HepG2 (cell line): ENCODE measurements at regions not wholly inside any gene's neighbourhood (a gene's known extent, or its start where the extent isn't known, plus 50 kb on each side); places are given as distances from the start of the nearest gene placed in this dataset.

Experiments used
- ATAC-seq: fragments of 200-7000 bp; cut with Tn5 transposase; 3 replicates; pipeline ENCODE4 v1.9.1; 2020; ENCODE audit warnings: mild to moderate bottlenecking, moderate library complexity
- BruUV-seq: library from RNA; stranded (reverse); fragments of 400-500 nt; replicated peaks from 2 replicates; lab custom pipeline; 2021; lab: Mats Ljungman, UMichigan
- CTCF ChIA-PET: fragments of 300-600 bp; formaldehyde crosslinking; extraction: SDS; loops from one replicate; lab custom pipeline; 2021; ENCODE audit warnings: low total read pairs, inconsistent platforms, low intra/inter-chr PET ratio; lab: Yijun Ruan, JAX
- POLR2A ChIA-PET: fragments of 350-600 bp; sonication (Branson Sonifier 250); formaldehyde crosslinking; loops from one replicate; lab custom pipeline; 2020; ENCODE audit warnings: antibody characterized with exemption, inconsistent platforms; lab: Yijun Ruan, JAX
- DNase-seq: peaks from one replicate; pipeline ENCODE4 v3.0.0-alpha.2; 2015; ENCODE audit warnings: low spot score
- FAIRE-seq: peaks from 3 replicates; lab custom pipeline; 2011; peaks lifted over from hg19 to GRCh38; lab: Jason Lieb, UNC
- H2AFZ ChIP-seq: one replicate; pipeline ENCODE4 v1.6.1; 2011; ENCODE audit warnings: low read length, inconsistent platforms
- H3K27ac ChIP-seq: fragments of 300-600 bp; 3 replicates; pipeline ENCODE4 v1.8.0; 2011; ENCODE audit warnings: mixed run types, mild to moderate bottlenecking, mixed read lengths, low read length, inconsistent platforms; ENCODE audit not compliant: insufficient read depth; ENCODE audit errors: extremely low read length
- H3K27me3 ChIP-seq, 2 experiments: fragments of 200-600 bp in 1 of 2; 2 replicates in 1 of 2; 3 replicates in 1 of 2; pipeline versions ENCODE4 v1.6.0 to v1.8.0; 2011; ENCODE audit warnings: low read length in 2 of 2, mild to moderate bottlenecking in 2 of 2, moderate library complexity in 2 of 2, inconsistent platforms in 1 of 2; ENCODE audit not compliant: insufficient read depth in 2 of 2, control insufficient read depth in 1 of 2
- H3K36me3 ChIP-seq, 2 experiments: fragments of 200-600 bp in 1 of 2; replicated peaks in 1 of 2; 2 replicates in 1 of 2; 3 replicates in 1 of 2; pipeline versions ENCODE4 v1.5.1 to v1.8.0; 2011; ENCODE audit warnings: low read length in 2 of 2, inconsistent platforms in 1 of 2; ENCODE audit not compliant: insufficient read depth in 2 of 2, control insufficient read depth in 1 of 2
- H3K4me1 ChIP-seq: 2 replicates; pipeline ENCODE4 v1.5.1; 2012; ENCODE audit warnings: low read length, inconsistent platforms; ENCODE audit not compliant: insufficient read depth
- H3K4me2 ChIP-seq: 2 replicates; pipeline ENCODE4 v1.6.0; 2011; ENCODE audit warnings: low read depth, low read length, inconsistent platforms
- H3K4me3 ChIP-seq, 3 experiments: fragments of 200-600 bp in 1 of 3; sonication (generic), shearing (Covaris generic) in 1 of 3; replicated peaks in 1 of 3; 2 replicates each; pipeline ENCODE4 v1.5.1; 2011 to 2016; ENCODE audit warnings: low read length in 3 of 3, inconsistent platforms in 2 of 3, low read depth in 2 of 3, mild to moderate bottlenecking in 2 of 3, control low read depth in 1 of 3, mixed read lengths in 1 of 3; ENCODE audit not compliant: insufficient read depth in 1 of 3
- H3K79me2 ChIP-seq: one replicate; pipeline ENCODE4 v1.6.1; 2011; ENCODE audit warnings: low read length, inconsistent platforms; ENCODE audit not compliant: insufficient read depth
- H3K9ac ChIP-seq: 2 replicates; pipeline ENCODE4 v1.6.0; 2011; ENCODE audit warnings: mild to moderate bottlenecking, low read depth, low read length, inconsistent platforms; ENCODE audit not compliant: insufficient read depth
- H3K9me3 ChIP-seq: 2 replicates; pipeline ENCODE4 v1.5.1; 2012; ENCODE audit warnings: mild to moderate bottlenecking, low read length
- H4K20me1 ChIP-seq: 2 replicates; pipeline ENCODE4 v1.6.0; 2011; ENCODE audit warnings: inconsistent platforms, mild to moderate bottlenecking, low read length, moderate library complexity; ENCODE audit not compliant: insufficient read depth
- EP300 ChIP-seq, 3 experiments: sonication (generic) in 1 of 3; formaldehyde crosslinking in 1 of 3; IDR thresholded peaks; 2 replicates each; pipeline versions ENCODE4 v1.5.1 to v1.6.1; 2011 to 2020; ENCODE audit warnings: low read depth in 2 of 3, low read length in 2 of 3, borderline replicate concordance in 1 of 3, improper control_type of control experiment in 1 of 3, mild to moderate bottlenecking in 1 of 3, missing genetic modification reagents in 1 of 3, moderate library complexity in 1 of 3
- FOXC1 ChIP-seq: sonication (generic); formaldehyde crosslinking; IDR thresholded peaks from 2 replicates; pipeline ENCODE4 v1.8.0; 2022; ENCODE audit warnings: mild to moderate bottlenecking, missing genetic modification reagents, borderline replicate concordance
- GABPA ChIP-seq, 2 experiments: IDR thresholded peaks; 2 replicates each; pipeline ENCODE4 v1.6.1; 2011 to 2016; ENCODE audit warnings: low read depth in 2 of 2, low read length in 1 of 2, missing biosample characterization in 1 of 2, missing genetic modification characterization in 1 of 2
- HHEX ChIP-seq: IDR thresholded peaks from 2 replicates; pipeline ENCODE4 v1.6.1; 2016; ENCODE audit warnings: control low read depth
- HNRNPK ChIP-seq: fragments of 200-400 bp; formaldehyde crosslinking; IDR thresholded peaks from 2 replicates; pipeline ENCODE4 v1.6.1; 2018; ENCODE audit warnings: low read length, low read depth, moderate library complexity, mild to moderate bottlenecking; ENCODE audit not compliant: poor library complexity, severe bottlenecking
- NCOA5 ChIP-seq: sonication (generic); formaldehyde crosslinking; IDR thresholded peaks from 2 replicates; pipeline ENCODE4 v1.4.0; 2020; ENCODE audit warnings: missing genetic modification reagents
- POLR2A ChIP-seq, 2 experiments: IDR thresholded peaks; 2 replicates each; pipeline ENCODE4 v1.6.1; 2011; ENCODE audit warnings: low read depth in 2 of 2, low read length in 2 of 2, mild to moderate bottlenecking in 1 of 2, moderate library complexity in 1 of 2; ENCODE audit not compliant: insufficient read depth in 1 of 2
- SAP130 ChIP-seq: IDR thresholded peaks from 2 replicates; pipeline ENCODE4 v1.6.1; 2016; ENCODE audit warnings: low read depth
- TERF1 ChIP-seq: sonication (generic); formaldehyde crosslinking; IDR thresholded peaks from 2 replicates; pipeline ENCODE4 v1.8.0; 2022; ENCODE audit warnings: mild to moderate bottlenecking, missing genetic modification reagents, moderate library complexity
- TFDP1 ChIP-seq: IDR thresholded peaks from 2 replicates; pipeline ENCODE4 v1.6.1; 2016; ENCODE audit warnings: missing compliant biosample characterization, missing genetic modification reagents, borderline replicate concordance
- ZBTB38 ChIP-seq: sonication (generic); formaldehyde crosslinking; IDR thresholded peaks from 2 replicates; pipeline ENCODE4 v1.5.1; 2020; ENCODE audit warnings: mild to moderate bottlenecking, missing genetic modification reagents
- ZNF24 ChIP-seq: fragments of 450-650 bp; IDR thresholded peaks from 2 replicates; pipeline ENCODE4 v1.6.1; 2017; ENCODE audit warnings: antibody characterized with exemption, mild to moderate bottlenecking
- ZNF558 ChIP-seq: sonication (generic); formaldehyde crosslinking; IDR thresholded peaks from 2 replicates; pipeline ENCODE4 v1.9.0; 2022; ENCODE audit warnings: mild to moderate bottlenecking, missing genetic modification reagents, borderline replicate concordance
- WGBS: methylation state at CpG from one replicate; pipeline ENCODE4 v1.1.6; 2017; ENCODE audit warnings: low lambda C conversion rate; 5-methylcytosine and 5-hydroxymethylcytosine counted together
- in situ Hi-C: cut with HindIII; loops from 2 replicates; pipeline ENCODE4 v1.10.0; 2017; ENCODE audit warnings: low pct_unique_long_range_greater_than_20kb; ENCODE audit not compliant: extremely low pct_ligation_motif_present
- intact Hi-C: fragments of 100-400 bp; cut with micrococcal nuclease; formaldehyde crosslinking; loops from one replicate; pipeline ENCODE4 v1.10.0; 2022; ENCODE audit not compliant: unreplicated experiment
- TF ChIP-seq, protein P1 (sequence below): sonication (generic); formaldehyde crosslinking; conservative IDR thresholded peaks from 2 replicates; pipeline ENCODE4 v1.4.0; 2020; ENCODE audit warnings: missing genetic modification reagents
- TF ChIP-seq, protein P2 (sequence below): sonication (generic); formaldehyde crosslinking; IDR thresholded peaks from 2 replicates; pipeline ENCODE4 v1.4.0; 2020; ENCODE audit warnings: missing genetic modification reagents, borderline replicate concordance
- TF ChIP-seq, protein P3 (sequence below): sonication (generic); formaldehyde crosslinking; IDR thresholded peaks from 2 replicates; pipeline ENCODE4 v1.5.1; 2020; ENCODE audit warnings: mild to moderate bottlenecking, missing genetic modification reagents, moderate library complexity

GRCh38 chr12:11951209-11951608 lies 119.5 kb upstream of the BCL2L14 start:
- no peaks in the 10 kb centered on the region for H3K79me2 ChIP-seq
- no peaks in the 10 kb centered on the region for H3K9me3 ChIP-seq
- TF ChIP-seq HNRNPK (no peak), POLR2A (IDR thresholded peaks at IDR 0.05; ENCODE audit: insufficient read depth in 1 of 2, low read depth in 2 of 2, low read length in 2 of 2) (no peak), NCOA5 (CRISPR knock-in tag) (no peak), TFDP1 (CRISPR knock-in tag) (no peak), SAP130 (no peak), HHEX (no peak), ZBTB38 (CRISPR knock-in tag) (no peak), EP300 (IDR thresholded peaks at IDR 0.05; ENCODE audit: low read depth in 2 of 2, low read length in 2 of 2) (no peak), EP300 (CRISPR knock-in tag; IDR thresholded peaks at IDR 0.05; ENCODE audit: borderline replicate concordance) (no peak), TERF1 (CRISPR knock-in tag) (no peak), ZNF24 (no peak), GABPA (IDR thresholded peaks at IDR 0.05; ENCODE audit: low read depth, low read length) (no peak), GABPA (CRISPR knock-in tag; IDR thresholded peaks at IDR 0.05; ENCODE audit: low read depth) (no peak), ZNF558 (CRISPR knock-in tag) (no peak), FOXC1 (CRISPR knock-in tag) (no peak)
- TF ChIP-seq, protein P1, sequence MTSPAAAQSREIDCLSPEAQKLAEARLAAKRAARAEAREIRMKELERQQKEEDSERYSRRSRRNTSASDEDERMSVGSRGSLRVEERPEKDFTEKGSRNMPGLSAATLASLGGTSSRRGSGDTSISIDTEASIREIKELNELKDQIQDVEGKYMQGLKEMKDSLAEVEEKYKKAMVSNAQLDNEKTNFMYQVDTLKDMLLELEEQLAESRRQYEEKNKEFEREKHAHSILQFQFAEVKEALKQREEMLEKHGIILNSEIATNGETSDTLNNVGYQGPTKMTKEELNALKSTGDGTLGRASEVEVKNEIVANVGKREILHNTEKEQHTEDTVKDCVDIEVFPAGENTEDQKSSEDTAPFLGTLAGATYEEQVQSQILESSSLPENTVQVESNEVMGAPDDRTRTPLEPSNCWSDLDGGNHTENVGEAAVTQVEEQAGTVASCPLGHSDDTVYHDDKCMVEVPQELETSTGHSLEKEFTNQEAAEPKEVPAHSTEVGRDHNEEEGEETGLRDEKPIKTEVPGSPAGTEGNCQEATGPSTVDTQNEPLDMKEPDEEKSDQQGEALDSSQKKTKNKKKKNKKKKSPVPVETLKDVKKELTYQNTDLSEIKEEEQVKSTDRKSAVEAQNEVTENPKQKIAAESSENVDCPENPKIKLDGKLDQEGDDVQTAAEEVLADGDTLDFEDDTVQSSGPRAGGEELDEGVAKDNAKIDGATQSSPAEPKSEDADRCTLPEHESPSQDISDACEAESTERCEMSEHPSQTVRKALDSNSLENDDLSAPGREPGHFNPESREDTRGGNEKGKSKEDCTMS (CRISPR knock-in tag), result no peak
- TF ChIP-seq, protein P2, sequence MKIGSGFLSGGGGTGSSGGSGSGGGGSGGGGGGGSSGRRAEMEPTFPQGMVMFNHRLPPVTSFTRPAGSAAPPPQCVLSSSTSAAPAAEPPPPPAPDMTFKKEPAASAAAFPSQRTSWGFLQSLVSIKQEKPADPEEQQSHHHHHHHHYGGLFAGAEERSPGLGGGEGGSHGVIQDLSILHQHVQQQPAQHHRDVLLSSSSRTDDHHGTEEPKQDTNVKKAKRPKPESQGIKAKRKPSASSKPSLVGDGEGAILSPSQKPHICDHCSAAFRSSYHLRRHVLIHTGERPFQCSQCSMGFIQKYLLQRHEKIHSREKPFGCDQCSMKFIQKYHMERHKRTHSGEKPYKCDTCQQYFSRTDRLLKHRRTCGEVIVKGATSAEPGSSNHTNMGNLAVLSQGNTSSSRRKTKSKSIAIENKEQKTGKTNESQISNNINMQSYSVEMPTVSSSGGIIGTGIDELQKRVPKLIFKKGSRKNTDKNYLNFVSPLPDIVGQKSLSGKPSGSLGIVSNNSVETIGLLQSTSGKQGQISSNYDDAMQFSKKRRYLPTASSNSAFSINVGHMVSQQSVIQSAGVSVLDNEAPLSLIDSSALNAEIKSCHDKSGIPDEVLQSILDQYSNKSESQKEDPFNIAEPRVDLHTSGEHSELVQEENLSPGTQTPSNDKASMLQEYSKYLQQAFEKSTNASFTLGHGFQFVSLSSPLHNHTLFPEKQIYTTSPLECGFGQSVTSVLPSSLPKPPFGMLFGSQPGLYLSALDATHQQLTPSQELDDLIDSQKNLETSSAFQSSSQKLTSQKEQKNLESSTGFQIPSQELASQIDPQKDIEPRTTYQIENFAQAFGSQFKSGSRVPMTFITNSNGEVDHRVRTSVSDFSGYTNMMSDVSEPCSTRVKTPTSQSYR, result no peak
- TF ChIP-seq, protein P3, sequence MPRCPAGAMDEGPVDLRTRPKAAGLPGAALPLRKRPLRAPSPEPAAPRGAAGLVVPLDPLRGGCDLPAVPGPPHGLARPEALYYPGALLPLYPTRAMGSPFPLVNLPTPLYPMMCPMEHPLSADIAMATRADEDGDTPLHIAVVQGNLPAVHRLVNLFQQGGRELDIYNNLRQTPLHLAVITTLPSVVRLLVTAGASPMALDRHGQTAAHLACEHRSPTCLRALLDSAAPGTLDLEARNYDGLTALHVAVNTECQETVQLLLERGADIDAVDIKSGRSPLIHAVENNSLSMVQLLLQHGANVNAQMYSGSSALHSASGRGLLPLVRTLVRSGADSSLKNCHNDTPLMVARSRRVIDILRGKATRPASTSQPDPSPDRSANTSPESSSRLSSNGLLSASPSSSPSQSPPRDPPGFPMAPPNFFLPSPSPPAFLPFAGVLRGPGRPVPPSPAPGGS (CRISPR knock-in tag), result no peak
- no peaks in the 10 kb centered on the region for H4K20me1 ChIP-seq
- H3K4me1 ChIP-seq, result peaks cover 10% of the 10 kb centered on the region; the same call in 1 of the 2 replicates
- H3K9ac ChIP-seq, result no peak overlapping the region
- in situ Hi-C loops (no loop called here), intact Hi-C loops (no loop called here)
- no peak for DNase-seq
- FAIRE-seq, result no peak
- H3K4me3 ChIP-seq, result no peak overlapping the region
- 12% methylated on average over 5 of the region's 5 CpGs for WGBS
- H3K36me3 ChIP-seq, result no peaks in the 10 kb centered on the region
- H3K27me3 ChIP-seq, result peaks cover 3 to 46% of the 10 kb centered on the region in 2 experiments; a peak in 4 of 5 replicates
- ChIA-PET CTCF (no interaction called here), POLR2A (no interaction called here)
- no peak overlapping the region for H3K27ac ChIP-seq
- no TSS peak for BruUV-seq
- ATAC-seq, result no peak
- H3K4me2 ChIP-seq, result no peak overlapping the region
- no peak overlapping the region for H2AFZ ChIP-seq
